ENCODE measurements at regions not wholly inside any gene's neighbourhood (a gene's known extent, or its start where the extent isn't known, plus 50 kb on each side); places are given as distances from the start of the nearest gene placed in this dataset.

- TF ChIP-seq CTCF (IDR thresholded peaks at IDR 0.05; ENCODE audit: borderline replicate concordance, extremely low read depth, low read length, poor library complexity, severe bottlenecking) (no peak), EZH2 (IDR thresholded peaks at IDR 0.05; ENCODE audit: borderline replicate concordance, low read depth, low read length, severe bottlenecking) (no peak)
These were observed 359.0 kb upstream of the SLC30A5 start for GRCh38 chr5:68734781-68735180.

Data from DND-41 (cell line).